ENCODE measurements at regions not wholly inside any gene's neighbourhood (a gene's known extent, or its start where the extent isn't known, plus 50 kb on each side); places are given as distances from the start of the nearest gene placed in this dataset.

DNA sequence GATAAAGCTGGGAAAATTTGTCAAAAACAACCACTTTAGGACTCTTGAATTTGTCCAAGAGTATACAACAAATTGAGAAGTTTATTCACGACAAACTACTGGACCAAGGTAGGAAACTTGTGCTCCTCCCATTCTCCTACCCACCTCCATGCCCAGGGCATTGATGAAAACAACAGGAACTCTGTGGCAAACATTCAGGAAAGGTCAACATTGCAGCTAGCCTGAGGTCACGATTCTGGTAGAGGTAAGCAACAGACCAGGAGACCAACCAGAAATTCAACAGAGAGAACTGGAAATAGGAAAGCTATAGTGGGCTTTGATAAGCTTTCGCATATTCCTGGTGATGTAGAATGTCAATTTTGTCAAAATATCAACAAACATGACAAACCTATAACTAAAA, 209.1 kb upstream of the CTAGE1 start:
- TF ChIP-seq, protein P1, sequence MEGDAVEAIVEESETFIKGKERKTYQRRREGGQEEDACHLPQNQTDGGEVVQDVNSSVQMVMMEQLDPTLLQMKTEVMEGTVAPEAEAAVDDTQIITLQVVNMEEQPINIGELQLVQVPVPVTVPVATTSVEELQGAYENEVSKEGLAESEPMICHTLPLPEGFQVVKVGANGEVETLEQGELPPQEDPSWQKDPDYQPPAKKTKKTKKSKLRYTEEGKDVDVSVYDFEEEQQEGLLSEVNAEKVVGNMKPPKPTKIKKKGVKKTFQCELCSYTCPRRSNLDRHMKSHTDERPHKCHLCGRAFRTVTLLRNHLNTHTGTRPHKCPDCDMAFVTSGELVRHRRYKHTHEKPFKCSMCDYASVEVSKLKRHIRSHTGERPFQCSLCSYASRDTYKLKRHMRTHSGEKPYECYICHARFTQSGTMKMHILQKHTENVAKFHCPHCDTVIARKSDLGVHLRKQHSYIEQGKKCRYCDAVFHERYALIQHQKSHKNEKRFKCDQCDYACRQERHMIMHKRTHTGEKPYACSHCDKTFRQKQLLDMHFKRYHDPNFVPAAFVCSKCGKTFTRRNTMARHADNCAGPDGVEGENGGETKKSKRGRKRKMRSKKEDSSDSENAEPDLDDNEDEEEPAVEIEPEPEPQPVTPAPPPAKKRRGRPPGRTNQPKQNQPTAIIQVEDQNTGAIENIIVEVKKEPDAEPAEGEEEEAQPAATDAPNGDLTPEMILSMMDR (IDR thresholded peaks at IDR 0.05; ENCODE audit: extremely low read depth, insufficient read depth, missing control alignments) = no peak
- in situ Hi-C loops (cut with MboI; ENCODE audit: low pct_unique_long_range_greater_than_20kb, low sequenced_read_pairs, unreplicated experiment) = no loop called here
- DNase-seq (ENCODE audit: low spot score) = no peak

DNA sequence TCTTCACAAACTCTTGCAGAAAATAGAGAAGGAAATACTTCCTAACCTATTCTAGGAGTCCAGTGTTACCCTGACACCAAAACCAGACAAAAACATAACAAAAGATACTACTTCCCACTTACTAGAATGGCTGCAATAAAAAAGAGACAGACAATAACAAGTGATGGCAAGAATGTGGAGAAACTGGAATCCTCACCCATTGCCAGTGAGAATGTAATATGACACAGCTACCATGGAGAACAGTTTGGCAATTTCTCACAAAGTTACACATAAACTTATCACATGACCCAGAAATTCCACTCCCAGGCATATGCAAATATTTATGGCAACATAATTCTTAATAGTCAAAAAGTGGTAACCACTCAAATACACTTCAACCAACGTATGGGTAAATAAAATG, 209.8 kb upstream of the CTAGE1 start:
- TF ChIP-seq, protein P1 (IDR thresholded peaks at IDR 0.05; ENCODE audit: extremely low read depth, insufficient read depth, missing control alignments) = no peak
- DNase-seq (ENCODE audit: low spot score) = no peak
- in situ Hi-C loops (cut with MboI; ENCODE audit: low pct_unique_long_range_greater_than_20kb, low sequenced_read_pairs, unreplicated experiment) = no loop called here

DNA sequence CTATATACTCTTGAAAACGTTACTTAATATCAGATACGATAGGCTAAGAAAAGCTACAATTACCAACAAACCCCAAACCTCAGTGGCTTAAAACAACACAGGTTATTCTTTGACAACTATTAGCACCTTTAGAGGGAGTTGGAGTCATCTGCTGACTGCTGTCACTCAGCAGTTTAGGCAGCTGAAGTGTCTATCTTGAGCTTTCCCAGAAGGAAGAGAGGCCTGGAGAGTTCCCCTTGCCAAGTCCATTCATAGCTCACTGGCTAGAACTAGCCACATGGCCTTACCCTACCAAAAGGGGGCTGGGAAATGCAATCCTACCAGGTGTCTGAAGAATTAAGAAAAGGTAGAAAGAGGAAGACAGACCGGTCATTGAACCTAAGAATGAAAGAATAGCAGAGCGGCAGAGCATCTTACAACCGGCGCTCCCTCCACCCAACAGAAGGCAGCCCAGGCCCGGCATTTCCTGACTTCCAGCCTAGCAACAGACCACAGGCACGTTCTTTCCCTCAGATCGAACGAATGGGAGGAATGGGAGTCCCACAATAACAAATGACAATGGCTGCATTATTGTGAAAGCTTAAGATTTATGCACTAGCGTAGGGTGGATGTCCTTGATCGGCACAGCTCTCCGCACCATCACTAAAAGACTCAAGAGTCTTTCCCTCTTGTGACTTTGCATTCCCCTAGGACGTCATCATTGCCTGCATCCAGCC, 211.2 kb upstream of the CTAGE1 start:
- TF ChIP-seq, protein P1 (IDR thresholded peaks at IDR 0.05; ENCODE audit: extremely low read depth, insufficient read depth, missing control alignments) = no peak
- DNase-seq (ENCODE audit: low spot score) = no peak
- in situ Hi-C loops (cut with MboI; ENCODE audit: low pct_unique_long_range_greater_than_20kb, low sequenced_read_pairs, unreplicated experiment) = no loop called here

DNA sequence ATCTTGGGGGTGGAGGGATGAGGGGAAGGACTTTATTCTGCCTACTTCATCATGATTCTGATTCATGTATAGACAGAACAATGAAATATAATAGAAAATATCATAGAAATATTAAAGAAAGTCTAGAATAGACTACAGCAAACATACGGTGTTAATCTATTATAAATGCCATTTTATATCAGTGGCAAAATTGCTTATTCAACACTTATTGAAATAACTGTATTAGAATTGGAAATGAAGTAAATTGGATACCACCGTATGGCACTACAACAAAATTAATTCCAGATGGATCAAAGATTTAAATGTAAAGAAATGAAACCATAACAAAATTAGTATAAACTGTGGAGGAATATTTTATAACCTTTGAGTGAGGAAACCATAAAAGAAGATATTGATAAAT, 213.3 kb upstream of the CTAGE1 start:
- TF ChIP-seq, protein P1 (IDR thresholded peaks at IDR 0.05; ENCODE audit: extremely low read depth, insufficient read depth, missing control alignments) = no peak
- DNase-seq (ENCODE audit: low spot score) = no peak
- in situ Hi-C loops (cut with MboI; ENCODE audit: low pct_unique_long_range_greater_than_20kb, low sequenced_read_pairs, unreplicated experiment) = no loop called here

DNA sequence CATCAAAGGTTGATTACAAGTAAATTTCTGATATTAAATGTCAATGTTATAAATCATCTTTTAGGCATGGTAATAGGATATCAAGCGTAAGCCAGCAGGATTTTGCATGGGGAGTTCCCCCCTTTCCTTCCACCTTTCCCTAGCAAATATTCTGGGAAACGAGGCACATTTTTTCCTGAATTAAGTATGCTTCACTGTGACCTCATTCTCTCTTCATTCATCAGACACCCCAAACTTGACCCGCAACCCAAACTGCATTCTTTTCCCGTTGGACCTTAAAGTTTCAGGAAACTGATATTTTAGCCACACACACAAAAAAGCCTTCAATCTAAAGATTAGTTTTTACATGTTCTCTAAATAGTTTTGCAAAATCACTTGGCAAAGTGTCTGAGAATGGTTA, 214.5 kb upstream of the CTAGE1 start:
- TF ChIP-seq, protein P1 (IDR thresholded peaks at IDR 0.05; ENCODE audit: extremely low read depth, insufficient read depth, missing control alignments) = no peak
- DNase-seq (ENCODE audit: low spot score) = no peak
- in situ Hi-C loops (cut with MboI; ENCODE audit: low pct_unique_long_range_greater_than_20kb, low sequenced_read_pairs, unreplicated experiment) = no loop called here

DNA sequence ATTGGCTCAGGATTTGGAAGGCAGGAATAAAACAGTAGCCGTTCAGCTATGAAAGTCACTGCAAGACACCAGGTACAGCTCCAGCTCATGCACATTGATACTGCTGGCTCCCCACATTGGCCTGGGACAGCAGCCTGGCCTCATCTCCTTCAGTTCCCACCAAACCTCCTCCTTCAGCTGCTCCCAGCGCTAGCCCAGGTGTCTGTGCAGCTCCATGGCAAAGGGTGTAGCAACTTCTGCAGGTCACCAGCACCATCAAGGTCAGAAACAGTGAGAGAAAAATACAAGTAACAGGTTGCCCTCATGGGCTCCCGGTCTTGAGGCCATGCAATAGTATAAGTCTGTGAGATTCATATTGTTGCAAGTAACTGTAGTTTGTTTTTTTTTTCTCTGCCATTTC, 216.7 kb upstream of the CTAGE1 start:
- in situ Hi-C loops (cut with MboI; ENCODE audit: low pct_unique_long_range_greater_than_20kb, low sequenced_read_pairs, unreplicated experiment) = no loop called here
- no peak for DNase-seq (ENCODE audit: low spot score)
- TF ChIP-seq, protein P1 (IDR thresholded peaks at IDR 0.05; ENCODE audit: extremely low read depth, insufficient read depth, missing control alignments) = no peak
